HL-60 (cell line): ENCODE measurements at regions not wholly inside any gene's neighbourhood (a gene's known extent, or its start where the extent isn't known, plus 50 kb on each side); places are given as distances from the start of the nearest gene placed in this dataset.

Source experiments
- GABPA ChIP-seq: IDR thresholded peaks from 2 replicates; pipeline ENCODE4 v1.6.1; 2012; ENCODE audit warnings: low read depth
- TF ChIP-seq, protein P1 (sequence below): IDR thresholded peaks from one replicate; pipeline ENCODE4 v1.5.1; 2011; ENCODE audit warnings: low read length, control low read depth, inconsistent platforms; ENCODE audit not compliant: insufficient read depth

DNA sequence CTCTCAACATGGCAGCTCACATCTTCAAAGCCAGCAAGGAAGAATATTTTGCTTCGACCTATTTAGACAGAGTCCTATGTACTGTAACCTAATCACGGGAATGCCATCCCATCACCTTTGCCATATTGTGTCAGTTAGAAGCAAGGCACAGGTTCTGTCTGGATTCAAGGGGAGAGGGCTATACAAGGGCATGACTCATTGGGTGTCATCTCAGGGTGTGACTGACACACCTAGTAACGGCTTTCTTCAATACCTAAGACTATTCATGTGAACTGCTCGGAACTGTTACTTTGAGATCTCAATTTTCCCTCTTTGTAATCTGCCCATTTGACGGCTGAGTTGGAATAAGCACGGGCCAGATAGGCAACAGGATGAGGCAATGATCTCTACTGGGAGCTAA lies 135.6 kb upstream of the HDGFL1 start:
- TF ChIP-seq, protein P1, sequence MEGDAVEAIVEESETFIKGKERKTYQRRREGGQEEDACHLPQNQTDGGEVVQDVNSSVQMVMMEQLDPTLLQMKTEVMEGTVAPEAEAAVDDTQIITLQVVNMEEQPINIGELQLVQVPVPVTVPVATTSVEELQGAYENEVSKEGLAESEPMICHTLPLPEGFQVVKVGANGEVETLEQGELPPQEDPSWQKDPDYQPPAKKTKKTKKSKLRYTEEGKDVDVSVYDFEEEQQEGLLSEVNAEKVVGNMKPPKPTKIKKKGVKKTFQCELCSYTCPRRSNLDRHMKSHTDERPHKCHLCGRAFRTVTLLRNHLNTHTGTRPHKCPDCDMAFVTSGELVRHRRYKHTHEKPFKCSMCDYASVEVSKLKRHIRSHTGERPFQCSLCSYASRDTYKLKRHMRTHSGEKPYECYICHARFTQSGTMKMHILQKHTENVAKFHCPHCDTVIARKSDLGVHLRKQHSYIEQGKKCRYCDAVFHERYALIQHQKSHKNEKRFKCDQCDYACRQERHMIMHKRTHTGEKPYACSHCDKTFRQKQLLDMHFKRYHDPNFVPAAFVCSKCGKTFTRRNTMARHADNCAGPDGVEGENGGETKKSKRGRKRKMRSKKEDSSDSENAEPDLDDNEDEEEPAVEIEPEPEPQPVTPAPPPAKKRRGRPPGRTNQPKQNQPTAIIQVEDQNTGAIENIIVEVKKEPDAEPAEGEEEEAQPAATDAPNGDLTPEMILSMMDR: no peak
- no peak for TF ChIP-seq GABPA
